ENCODE measurements at regions not wholly inside any gene's neighbourhood (a gene's known extent, or its start where the extent isn't known, plus 50 kb on each side); places are given as distances from the start of the nearest gene placed in this dataset.

GRCh38 chr13:40169476-40169875 lies 497.0 kb downstream of the FOXO1 start:
- BruUV-seq (replicated peaks): no TSS peak
- H3K27me3 Mint-ChIP-seq (ENCODE audit: unreplicated experiment): no peaks in the 10 kb centered on the region
- no peak overlapping the region for H3K4me3 Mint-ChIP-seq (ENCODE audit: low read depth, unreplicated experiment)
- H3K9me3 Mint-ChIP-seq (ENCODE audit: low read depth, unreplicated experiment): no peaks in the 10 kb centered on the region
- no peak overlapping the region for H3K27ac Mint-ChIP-seq (ENCODE audit: unreplicated experiment)
- H3K4me1 Mint-ChIP-seq (ENCODE audit: low read depth, unreplicated experiment): peaks cover 14% of the 10 kb centered on the region
- DNase-seq: no peak
- no peak for TF ChIP-seq CTCF (IDR thresholded peaks at IDR 0.05; ENCODE audit: unreplicated experiment)
- no peaks in the 10 kb centered on the region for H3K36me3 Mint-ChIP-seq (ENCODE audit: insufficient read depth, unreplicated experiment)
- CTCF ChIA-PET: no interaction called here
- intact Hi-C loops (cut with micrococcal nuclease; ENCODE audit: unreplicated experiment): no loop called here

DNA sequence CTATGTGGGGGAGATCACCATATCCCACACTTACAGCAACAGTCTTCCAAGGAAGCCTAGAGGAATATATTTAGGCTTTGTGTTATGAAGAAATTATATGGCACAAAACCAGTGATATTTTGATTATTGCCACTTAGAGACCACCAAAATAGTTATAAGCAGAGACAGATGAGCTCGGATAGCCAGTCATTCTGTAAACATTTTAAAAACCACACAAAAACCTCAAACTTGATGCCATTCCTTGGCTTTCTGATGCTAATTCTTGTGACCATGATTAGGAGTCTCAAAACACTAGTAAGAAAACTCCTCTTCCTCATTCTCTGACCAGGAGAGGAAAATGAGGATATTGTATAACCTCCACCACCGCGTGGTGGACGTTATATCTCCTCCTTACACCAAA lies 496.4 kb downstream of the FOXO1 start:
- H3K27me3 Mint-ChIP-seq (ENCODE audit: unreplicated experiment): no peaks in the 10 kb centered on the region
- no TSS peak for BruUV-seq (replicated peaks)

DNA sequence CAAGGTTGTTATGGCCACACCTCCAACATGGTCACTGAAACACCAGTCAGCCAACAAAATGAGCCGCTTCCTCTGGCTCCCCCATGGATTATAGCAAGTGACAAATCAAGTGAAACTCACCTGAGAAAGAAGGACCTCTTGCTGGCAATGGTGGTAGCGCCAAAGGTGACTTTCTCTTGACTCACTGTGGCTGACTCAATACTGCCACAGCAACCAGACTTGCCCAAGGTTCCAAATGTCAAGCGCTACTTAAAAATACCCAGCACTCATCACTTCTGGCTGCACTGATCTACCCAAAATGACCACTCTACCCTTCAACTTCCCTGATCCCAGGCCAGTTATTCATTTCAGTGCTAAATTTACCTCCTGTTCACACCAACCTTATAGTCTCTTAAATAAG lies 495.5 kb downstream of the FOXO1 start:
- intact Hi-C loops (cut with micrococcal nuclease; ENCODE audit: unreplicated experiment): no loop called here
- Mint-ChIP-seq H3K4me3 (ENCODE audit: low read depth, unreplicated experiment) (no peak overlapping the region), H3K27me3 (ENCODE audit: unreplicated experiment) (no peaks in the 10 kb centered on the region), H3K9me3 (ENCODE audit: low read depth, unreplicated experiment) (no peaks in the 10 kb centered on the region), H3K4me1 (ENCODE audit: low read depth, unreplicated experiment) (peaks cover 3% of the 10 kb centered on the region), H3K27ac (ENCODE audit: unreplicated experiment) (no peak overlapping the region), H3K36me3 (ENCODE audit: insufficient read depth, unreplicated experiment) (no peaks in the 10 kb centered on the region)
- BruUV-seq (replicated peaks): no TSS peak
- CTCF ChIA-PET: no interaction called here
- DNase-seq: no peak
- no peak for TF ChIP-seq CTCF (IDR thresholded peaks at IDR 0.05; ENCODE audit: unreplicated experiment)

More for the DNA sequence above, 496.4 kb downstream of the FOXO1 start:
- H3K4me3 Mint-ChIP-seq (ENCODE audit: low read depth, unreplicated experiment): no peak overlapping the region
- CTCF ChIA-PET: no interaction called here
- intact Hi-C loops (cut with micrococcal nuclease; ENCODE audit: unreplicated experiment): no loop called here
- peaks cover 12% of the 10 kb centered on the region for H3K4me1 Mint-ChIP-seq (ENCODE audit: low read depth, unreplicated experiment)
- no peaks in the 10 kb centered on the region for H3K9me3 Mint-ChIP-seq (ENCODE audit: low read depth, unreplicated experiment)
- no peaks in the 10 kb centered on the region for H3K36me3 Mint-ChIP-seq (ENCODE audit: insufficient read depth, unreplicated experiment)
- no peak for DNase-seq
- no peak for TF ChIP-seq CTCF (IDR thresholded peaks at IDR 0.05; ENCODE audit: unreplicated experiment)
- H3K27ac Mint-ChIP-seq (ENCODE audit: unreplicated experiment): no peak overlapping the region

DNA sequence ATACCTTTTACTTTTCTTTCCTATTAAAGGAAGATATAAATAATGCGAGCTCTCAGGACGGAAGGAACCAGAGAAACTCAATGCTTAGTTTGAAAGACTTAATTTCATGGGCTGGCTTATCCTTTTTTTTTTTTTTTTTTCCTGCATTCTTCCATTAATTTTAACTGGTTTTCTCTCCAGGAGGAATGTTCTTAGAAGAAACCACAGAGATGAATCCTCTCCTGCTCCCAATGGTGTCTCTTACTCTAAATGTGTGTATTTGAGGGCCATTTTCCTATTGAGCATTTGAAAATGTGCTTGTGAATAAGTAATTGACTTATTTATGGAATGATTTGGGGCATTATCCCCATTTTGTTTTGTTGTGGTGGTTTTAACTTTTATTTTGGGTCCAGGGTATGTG lies 494.9 kb downstream of the FOXO1 start:
- H3K4me1 Mint-ChIP-seq (ENCODE audit: low read depth, unreplicated experiment): no peaks in the 10 kb centered on the region
- no peak overlapping the region for H3K4me3 Mint-ChIP-seq (ENCODE audit: low read depth, unreplicated experiment)
- TF ChIP-seq CTCF (IDR thresholded peaks at IDR 0.05; ENCODE audit: unreplicated experiment): no peak
- BruUV-seq (replicated peaks): no TSS peak
- intact Hi-C loops (cut with micrococcal nuclease; ENCODE audit: unreplicated experiment): no loop called here
- H3K27me3 Mint-ChIP-seq (ENCODE audit: unreplicated experiment): no peaks in the 10 kb centered on the region
- no peaks in the 10 kb centered on the region for H3K36me3 Mint-ChIP-seq (ENCODE audit: insufficient read depth, unreplicated experiment)
- DNase-seq: no peak
- CTCF ChIA-PET: no interaction called here
- no peak overlapping the region for H3K27ac Mint-ChIP-seq (ENCODE audit: unreplicated experiment)
- H3K9me3 Mint-ChIP-seq (ENCODE audit: low read depth, unreplicated experiment): no peaks in the 10 kb centered on the region

- CTCF ChIA-PET: no interaction called here
Measured at GRCh38 chr13:40172149-40172591, 494.3 kb downstream of the FOXO1 start.

More at GRCh38 chr13:40172149-40172591, 494.3 kb downstream of the FOXO1 start:
- H3K4me3 Mint-ChIP-seq (ENCODE audit: low read depth, unreplicated experiment): peak overlapping the region; percentile 24
- no TSS peak for BruUV-seq (replicated peaks)
- H3K9me3 Mint-ChIP-seq (ENCODE audit: low read depth, unreplicated experiment): no peaks in the 10 kb centered on the region
- no peak overlapping the region for H3K27ac Mint-ChIP-seq (ENCODE audit: unreplicated experiment)
- no peak for TF ChIP-seq CTCF (IDR thresholded peaks at IDR 0.05; ENCODE audit: unreplicated experiment)
- no peaks in the 10 kb centered on the region for H3K36me3 Mint-ChIP-seq (ENCODE audit: insufficient read depth, unreplicated experiment)
- intact Hi-C loops (cut with micrococcal nuclease; ENCODE audit: unreplicated experiment): no loop called here
- no peaks in the 10 kb centered on the region for H3K4me1 Mint-ChIP-seq (ENCODE audit: low read depth, unreplicated experiment)
- no peak for DNase-seq
- H3K27me3 Mint-ChIP-seq (ENCODE audit: unreplicated experiment): no peaks in the 10 kb centered on the region

Data from Calu3 (cell line).